ENCODE measurements at regions not wholly inside any gene's neighbourhood (a gene's known extent, or its start where the extent isn't known, plus 50 kb on each side); places are given as distances from the start of the nearest gene placed in this dataset.

DNA sequence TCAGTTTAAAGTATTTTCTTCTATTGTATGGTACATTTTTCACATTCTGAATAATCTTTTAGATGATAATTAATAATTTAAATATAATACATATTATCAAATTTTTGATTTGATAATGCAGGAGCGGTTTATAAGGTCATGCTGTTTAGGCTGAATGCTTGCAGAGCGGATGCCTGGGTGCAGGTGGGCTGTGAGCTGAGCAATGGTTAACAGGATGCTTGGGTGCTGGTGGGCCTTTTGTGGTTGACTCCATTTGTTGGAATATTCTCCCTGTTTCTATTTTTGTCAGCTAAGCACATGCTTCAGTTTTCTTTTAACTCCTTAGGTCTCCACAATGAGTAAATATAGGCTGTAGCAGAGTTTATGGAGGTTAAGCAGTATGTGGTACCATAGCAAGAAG is 1549.3 kb downstream of the OTOL1 start:
- DNase-seq (ENCODE audit: insufficient read length, low spot score): no peak
- TF ChIP-seq, protein P1, sequence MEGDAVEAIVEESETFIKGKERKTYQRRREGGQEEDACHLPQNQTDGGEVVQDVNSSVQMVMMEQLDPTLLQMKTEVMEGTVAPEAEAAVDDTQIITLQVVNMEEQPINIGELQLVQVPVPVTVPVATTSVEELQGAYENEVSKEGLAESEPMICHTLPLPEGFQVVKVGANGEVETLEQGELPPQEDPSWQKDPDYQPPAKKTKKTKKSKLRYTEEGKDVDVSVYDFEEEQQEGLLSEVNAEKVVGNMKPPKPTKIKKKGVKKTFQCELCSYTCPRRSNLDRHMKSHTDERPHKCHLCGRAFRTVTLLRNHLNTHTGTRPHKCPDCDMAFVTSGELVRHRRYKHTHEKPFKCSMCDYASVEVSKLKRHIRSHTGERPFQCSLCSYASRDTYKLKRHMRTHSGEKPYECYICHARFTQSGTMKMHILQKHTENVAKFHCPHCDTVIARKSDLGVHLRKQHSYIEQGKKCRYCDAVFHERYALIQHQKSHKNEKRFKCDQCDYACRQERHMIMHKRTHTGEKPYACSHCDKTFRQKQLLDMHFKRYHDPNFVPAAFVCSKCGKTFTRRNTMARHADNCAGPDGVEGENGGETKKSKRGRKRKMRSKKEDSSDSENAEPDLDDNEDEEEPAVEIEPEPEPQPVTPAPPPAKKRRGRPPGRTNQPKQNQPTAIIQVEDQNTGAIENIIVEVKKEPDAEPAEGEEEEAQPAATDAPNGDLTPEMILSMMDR (IDR thresholded peaks at IDR 0.05; ENCODE audit: insufficient read depth, missing control alignments): no peak
- FAIRE-seq: no peak

DNA sequence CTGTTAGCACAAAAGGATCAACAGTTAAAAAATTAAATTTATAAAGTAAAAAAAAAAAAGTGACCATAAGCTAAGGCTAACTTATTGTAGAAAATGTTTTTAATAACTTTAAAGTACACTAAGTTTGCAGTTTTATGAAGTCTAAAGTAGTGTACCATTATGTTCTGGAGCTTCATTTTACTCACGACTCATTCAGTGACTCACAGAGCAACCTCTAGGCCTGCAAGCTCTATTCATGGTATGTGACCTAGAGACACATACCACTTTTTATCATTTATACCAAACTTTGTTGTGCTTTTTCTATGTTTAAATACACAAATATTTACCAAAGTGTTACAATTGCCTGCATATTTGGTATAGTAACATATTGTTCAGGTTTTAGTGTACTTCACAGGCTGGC is 1552.3 kb downstream of the OTOL1 start:
- TF ChIP-seq, protein P1 (IDR thresholded peaks at IDR 0.05; ENCODE audit: insufficient read depth, missing control alignments): no peak
- FAIRE-seq: no peak
- no peak for DNase-seq (ENCODE audit: insufficient read length, low spot score)

DNA sequence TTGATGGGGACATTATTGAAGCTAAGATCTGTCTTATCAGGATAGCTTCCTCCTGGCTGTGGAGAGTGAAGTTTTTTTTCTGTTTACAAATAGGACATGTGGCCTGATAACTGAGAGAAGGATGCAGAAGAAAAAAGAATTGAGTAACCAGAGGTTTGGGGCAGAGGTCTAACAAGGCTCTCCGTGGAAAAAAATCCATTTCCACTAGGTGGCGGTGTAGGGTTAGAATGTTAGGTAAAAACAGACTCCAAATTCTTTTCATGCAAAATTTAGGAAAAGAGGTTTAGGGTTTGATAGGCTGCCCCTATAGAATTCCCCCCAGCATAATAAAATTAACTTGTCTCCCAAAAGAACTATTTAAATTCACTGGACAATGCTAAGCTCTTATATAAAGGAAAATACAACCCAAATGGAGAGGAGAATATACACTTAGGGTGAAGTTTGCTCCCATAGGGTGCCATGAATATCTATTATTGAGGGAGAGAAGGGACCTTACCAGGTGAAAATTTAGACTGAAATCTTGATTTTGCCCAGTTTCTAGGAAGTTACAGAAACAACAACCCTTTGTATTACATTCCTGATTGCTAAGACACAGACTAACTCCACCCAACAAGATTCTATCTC is 1560.4 kb downstream of the OTOL1 start:
- DNase-seq (ENCODE audit: insufficient read length, low spot score) (no peak), FAIRE-seq (peak; percentile 70)
- TF ChIP-seq, protein P1 (IDR thresholded peaks at IDR 0.05; ENCODE audit: insufficient read depth, missing control alignments): peak; percentile 73

DNA sequence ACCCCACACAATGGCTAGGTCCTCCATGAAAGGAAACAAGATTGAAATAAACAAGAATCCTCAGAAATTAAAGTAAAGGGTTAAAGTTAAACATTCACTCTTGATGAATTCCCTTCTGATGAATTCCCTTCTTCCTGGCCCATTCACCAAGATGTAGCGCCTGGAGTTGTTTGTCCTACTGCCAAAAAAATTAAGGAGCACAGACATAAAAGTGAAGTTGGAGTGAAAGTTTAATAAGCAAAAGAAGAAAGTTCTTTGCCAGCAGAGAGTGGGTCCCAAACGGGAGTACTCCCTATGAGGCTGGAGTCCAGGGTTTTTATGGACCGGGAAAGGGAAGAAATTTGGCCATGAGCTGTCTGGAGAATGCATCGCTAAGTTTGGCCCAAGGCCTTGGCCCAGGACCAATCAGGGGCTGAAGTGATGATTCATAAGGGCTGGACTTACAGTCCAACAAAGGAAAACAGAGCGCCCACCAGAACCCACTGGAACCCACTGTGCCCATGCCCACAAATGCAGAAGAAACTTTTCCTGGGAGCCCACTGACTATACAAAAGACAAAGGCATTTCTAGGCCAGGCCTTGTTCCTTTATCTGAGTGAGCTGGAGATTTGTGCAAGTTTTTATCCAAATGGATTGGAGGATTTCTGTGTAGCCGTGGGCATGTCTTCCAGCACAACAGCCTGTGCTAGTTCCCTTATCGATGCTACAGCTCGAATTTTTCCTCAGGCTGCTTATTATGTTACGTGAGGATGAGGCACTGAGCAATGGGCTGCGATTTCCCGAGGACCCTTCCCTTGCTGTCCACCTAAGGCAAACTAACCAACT is 1561.6 kb downstream of the OTOL1 start:
- TF ChIP-seq, protein P1 (IDR thresholded peaks at IDR 0.05; ENCODE audit: insufficient read depth, missing control alignments): no peak
- DNase-seq (ENCODE audit: insufficient read length, low spot score) (no peak), FAIRE-seq (no peak)

DNA sequence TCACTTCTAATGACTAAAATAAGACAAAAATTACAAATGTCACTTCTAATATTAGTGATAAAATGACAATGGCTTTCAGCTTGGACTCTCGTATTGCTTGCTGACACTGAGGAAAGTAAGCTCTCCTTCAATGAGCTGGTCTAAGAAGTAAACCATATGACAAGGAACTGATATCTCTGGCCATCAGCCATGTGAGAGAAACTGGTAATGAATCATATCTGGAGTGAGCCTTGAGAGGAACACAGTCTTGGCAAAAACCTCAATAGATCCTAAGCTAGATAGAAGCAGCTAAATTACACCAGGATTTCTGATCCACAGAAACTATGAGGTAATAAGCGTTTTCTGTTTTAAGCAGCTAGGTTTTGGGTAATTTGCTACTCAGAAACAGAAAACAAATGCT is 1575.1 kb downstream of the OTOL1 start:
- FAIRE-seq: peak; percentile 56

More for the DNA sequence above, 1575.1 kb downstream of the OTOL1 start:
- DNase-seq (ENCODE audit: insufficient read length, low spot score): no peak
- TF ChIP-seq, protein P1 (IDR thresholded peaks at IDR 0.05; ENCODE audit: insufficient read depth, missing control alignments): no peak
